Stimulated activated CD4-positive, alpha-beta T cell treated with anti-CD3 and anti-CD28 coated beads, TNF-alpha, amount 100 ng/mL, for 24 hours (primary cell): ENCODE measurements at regions not wholly inside any gene's neighbourhood (a gene's known extent, or its start where the extent isn't known, plus 50 kb on each side); places are given as distances from the start of the nearest gene placed in this dataset.
"Not testable (repeated sequence)": the region's sequence is repeated elsewhere in the genome, so short reads cannot be mapped to it uniquely, and the experiment has no call there.

Source experiments
- DNase-seq, 3 experiments: peaks; one replicate each; pipeline ENCODE4 v3.0.0-alpha.2; 2020; ENCODE audit warnings: low read depth in 3 of 3

GRCh38 chr13:50742968-50743367 is 100.5 kb downstream of the DLEU7 start:
- no peak for DNase-seq

DNA sequence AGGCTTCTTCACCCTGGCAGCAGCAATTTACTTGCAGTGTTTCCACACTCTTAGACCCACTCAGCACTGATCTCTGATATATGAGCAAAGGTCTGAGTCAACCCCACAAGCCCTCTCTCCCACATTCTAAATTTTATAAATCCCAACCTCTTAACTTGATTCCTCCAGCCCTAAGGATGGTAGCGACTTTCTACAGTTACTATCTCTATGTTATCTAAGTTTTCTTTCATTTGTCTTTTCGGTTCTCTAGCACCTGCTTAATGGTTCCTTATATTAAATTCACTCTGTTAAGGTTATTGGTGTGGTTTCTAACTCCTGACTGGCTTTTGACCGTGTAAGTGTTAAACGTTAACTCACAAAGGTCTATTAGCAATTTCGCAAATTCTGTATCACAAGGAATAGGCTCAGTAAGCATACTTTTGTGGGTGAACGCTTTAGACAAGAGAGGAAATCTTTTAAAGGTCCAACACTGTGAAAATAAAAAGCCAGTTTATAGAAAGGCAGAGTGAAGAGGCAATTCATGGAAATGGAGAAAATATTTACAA is 99.3 kb downstream of the DLEU7 start:
- no peak for DNase-seq

DNA sequence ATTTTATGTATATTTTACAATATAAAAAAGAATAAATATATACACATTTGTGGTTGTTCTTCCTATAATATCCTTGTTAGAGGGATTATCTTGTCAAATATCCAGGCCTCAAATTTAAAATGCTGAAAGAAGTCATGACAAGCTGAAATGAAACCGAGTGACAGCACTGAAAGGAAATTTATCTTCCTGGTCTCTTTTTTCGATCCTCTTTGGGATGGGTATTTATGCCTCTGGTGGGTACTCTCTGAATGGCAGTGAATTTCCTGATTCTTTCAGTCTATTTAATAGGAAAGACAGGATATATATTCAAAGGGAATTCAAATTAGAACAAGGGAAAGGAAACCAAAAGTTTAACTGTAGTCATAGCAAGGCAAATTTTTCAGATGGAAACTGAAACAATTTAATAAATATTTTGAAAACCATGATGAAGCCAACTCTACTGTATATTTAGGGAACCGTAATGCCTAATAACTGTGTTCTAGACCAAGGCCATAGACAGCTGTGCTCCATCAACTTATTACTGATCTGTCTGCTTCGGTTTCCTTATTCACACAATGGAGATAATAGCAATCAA is 97.9 kb downstream of the DLEU7 start:
- DNase-seq: no peak

- no peak for DNase-seq
Observed at GRCh38 chr13:50747737-50748350, 95.6 kb downstream of the DLEU7 start.

GRCh38 chr13:50753221-50753620 is 90.3 kb downstream of the DLEU7 start:
- not testable (repeated sequence) for DNase-seq

- not testable (repeated sequence) for DNase-seq
Observed at GRCh38 chr13:50755862-50756685, 87.4 kb downstream of the DLEU7 start.

GRCh38 chr13:50757008-50757407 is 86.5 kb downstream of the DLEU7 start:
- no peak for DNase-seq

DNA sequence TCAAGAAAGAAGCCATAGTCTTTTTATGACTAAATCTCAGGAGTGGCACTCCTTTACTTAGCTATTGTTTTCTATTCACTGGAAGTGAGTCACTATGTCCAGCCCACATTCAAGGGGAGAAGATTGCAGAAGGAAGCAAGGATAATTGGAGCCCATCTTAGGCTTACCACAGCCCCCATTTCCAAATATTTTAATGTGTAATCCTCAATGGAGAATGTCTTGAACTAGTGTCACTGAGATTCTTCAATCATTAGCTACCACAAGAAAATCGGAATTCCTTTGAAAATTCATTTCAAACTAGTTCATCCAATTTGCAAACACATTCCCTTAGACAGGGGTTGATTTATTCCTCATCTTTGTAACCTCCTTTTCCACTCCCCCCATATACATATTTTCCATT is 84.7 kb downstream of the DLEU7 start:
- DNase-seq: no peak

DNA sequence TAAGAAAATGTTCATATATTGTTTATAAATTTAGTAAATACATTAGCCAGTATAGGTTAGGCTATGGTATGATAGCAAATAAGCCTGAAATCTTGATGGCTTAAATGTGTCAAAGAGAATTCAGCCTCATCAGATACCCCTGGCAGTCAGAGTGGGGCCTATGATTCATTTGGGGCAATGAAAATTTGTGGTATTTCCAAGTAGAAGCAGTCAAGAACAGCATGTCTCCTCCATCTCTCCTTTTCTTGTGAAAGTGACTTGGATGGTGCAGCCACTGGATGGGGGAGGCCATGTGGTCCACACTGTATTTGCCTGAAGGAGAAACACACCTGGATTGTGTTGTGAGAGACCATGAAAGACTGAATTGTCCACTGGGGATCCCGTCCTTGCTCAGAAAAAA is 82.7 kb downstream of the DLEU7 start:
- no peak for DNase-seq

DNA sequence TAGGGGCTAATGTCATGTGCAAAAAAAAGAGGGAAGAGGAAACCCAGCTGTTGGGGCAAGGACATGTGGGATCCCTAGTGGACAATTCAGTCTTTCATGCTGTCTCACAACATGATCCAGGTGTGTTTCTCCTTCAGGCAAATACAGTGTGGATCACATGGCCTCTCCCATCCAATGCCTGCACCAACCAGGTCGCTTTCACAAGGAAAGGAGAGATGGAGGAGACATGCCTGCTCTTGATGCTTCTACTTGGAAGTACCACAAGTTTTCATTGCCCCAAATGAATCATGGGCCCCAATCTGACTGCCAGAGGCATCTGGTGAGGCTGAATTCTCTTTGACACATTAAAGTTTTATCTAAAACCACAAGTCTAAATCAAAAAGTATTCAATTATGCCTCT is 82.1 kb downstream of the DLEU7 start:
- DNase-seq: no peak

DNA sequence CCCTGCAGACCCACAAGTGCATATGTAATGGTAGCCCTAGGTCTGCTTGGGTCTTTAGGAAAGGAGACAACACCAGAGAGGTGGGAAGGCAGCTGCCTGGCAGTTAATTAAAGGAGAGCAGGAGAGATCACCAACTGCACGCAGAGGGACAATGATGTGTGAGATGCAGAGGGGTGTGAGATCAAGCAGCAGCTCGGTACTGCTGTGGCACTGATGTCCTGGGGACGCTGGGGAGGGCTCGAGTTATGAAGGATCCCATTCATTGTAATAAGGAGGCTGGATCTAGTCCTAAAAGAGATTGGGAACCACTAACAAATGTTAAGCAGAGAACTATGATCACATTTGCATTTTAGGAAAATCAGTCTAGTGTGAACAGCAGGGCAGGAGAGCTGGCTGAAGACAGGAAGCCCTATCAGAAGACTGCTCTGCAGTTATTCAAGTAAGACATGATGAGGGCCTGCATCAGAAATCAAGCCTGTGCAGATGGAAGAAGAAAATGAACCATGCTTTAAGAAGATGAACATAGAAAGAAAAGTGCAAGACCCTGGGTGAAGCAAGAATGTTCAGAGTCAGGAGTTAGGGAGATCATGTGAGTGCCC is 80.4 kb downstream of the DLEU7 start:
- DNase-seq: no peak

DNA sequence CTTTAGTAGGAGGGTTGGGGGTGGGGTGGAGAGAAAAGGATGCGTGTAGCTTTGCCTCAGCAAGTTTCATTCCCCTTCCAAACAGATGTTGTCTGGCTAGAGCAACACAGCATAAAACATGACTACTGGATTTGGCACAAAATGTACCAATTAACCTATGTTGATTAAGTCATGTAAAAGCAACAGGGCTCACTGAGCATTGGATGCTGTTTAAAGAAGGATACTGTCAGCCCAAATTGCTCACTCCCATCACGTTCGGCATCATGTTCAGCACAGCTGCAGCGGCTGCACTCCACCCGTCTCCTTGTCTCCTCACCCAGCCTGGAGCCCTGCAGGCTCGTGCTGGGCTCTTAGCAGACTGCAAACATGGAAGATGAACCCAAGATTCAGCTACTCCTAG is 77.5 kb downstream of the DLEU7 start:
- DNase-seq: no peak

GRCh38 chr13:50766695-50767094 is 76.8 kb downstream of the DLEU7 start:
- DNase-seq: no peak

GRCh38 chr13:50772881-50773280 is 70.6 kb downstream of the DLEU7 start:
- DNase-seq: not testable (repeated sequence)
